ENCODE measurements at regions not wholly inside any gene's neighbourhood (a gene's known extent, or its start where the extent isn't known, plus 50 kb on each side); places are given as distances from the start of the nearest gene placed in this dataset.

GRCh38 chr18:41858761-41859555 is 96.1 kb upstream of the PIK3C3 start:
- H2BK5ac ChIP-seq (ENCODE audit: low read depth, low read length, poor library complexity, severe bottlenecking): no peak overlapping the region
- no peak overlapping the region for H2AK5ac ChIP-seq (ENCODE audit: low read length, severe bottlenecking)
- no peak overlapping the region for H2BK120ac ChIP-seq (ENCODE audit: low read depth, low read length)
- H3K4ac ChIP-seq (ENCODE audit: low read depth in 1 of 2, low read length in 2 of 2): no peak overlapping the region
- no peak for DNase-seq
- H2AFZ ChIP-seq (ENCODE audit: low read depth, low read length): no peak overlapping the region
- H3K23ac ChIP-seq (ENCODE audit: low read length in 2 of 2): no peak overlapping the region
- no peak overlapping the region for H3K14ac ChIP-seq (ENCODE audit: low read length in 2 of 2)
- H4K91ac ChIP-seq (ENCODE audit: low read length): no peak overlapping the region
- H3K9me3 ChIP-seq (ENCODE audit: control insufficient read depth, low read length): no peaks in the 10 kb centered on the region
- H3K4me1 ChIP-seq (ENCODE audit: control insufficient read depth, insufficient read depth, low read depth, low read length): no peaks in the 10 kb centered on the region
- WGBS: no CpG with 5 or more reads among the region's 2 CpGs
- no peak overlapping the region for H3K9ac ChIP-seq (ENCODE audit: low read length)
- H4K8ac ChIP-seq (ENCODE audit: low read length): no peak overlapping the region
- no peaks in the 10 kb centered on the region for H3K79me1 ChIP-seq (replicated peaks; ENCODE audit: low read length, poor library complexity, severe bottlenecking)
- H3K18ac ChIP-seq (ENCODE audit: low read depth in 1 of 2, low read length in 2 of 2): no peak overlapping the region
- H3K27ac ChIP-seq (ENCODE audit: low read length, poor library complexity, severe bottlenecking): no peak overlapping the region
- no peaks in the 10 kb centered on the region for H3K27me3 ChIP-seq (ENCODE audit: control insufficient read depth in 1 of 2, insufficient read depth in 1 of 2, low read length in 2 of 2)
- no peak overlapping the region for H2BK12ac ChIP-seq (ENCODE audit: low read length in 2 of 2)
- no peak overlapping the region for H3K4me3 ChIP-seq (ENCODE audit: insufficient read depth in 1 of 2, low read depth in 1 of 2, low read length in 2 of 2)
- no peaks in the 10 kb centered on the region for H3K36me3 ChIP-seq (ENCODE audit: control insufficient read depth in 1 of 2, insufficient read depth in 2 of 2, low read depth in 1 of 2, low read length in 2 of 2)
- no peak overlapping the region for H2BK15ac ChIP-seq (ENCODE audit: low read depth, poor library complexity, severe bottlenecking)
- no peak overlapping the region for H3K4me2 ChIP-seq (ENCODE audit: low read length, poor library complexity, severe bottlenecking)

- no peak overlapping the region for H3K4ac ChIP-seq (ENCODE audit: low read depth in 1 of 2, low read length in 2 of 2)
These were observed 101.8 kb upstream of the PIK3C3 start for GRCh38 chr18:41853280-41853679.

GRCh38 chr18:41850781-41851180 is 104.3 kb upstream of the PIK3C3 start:
- WGBS: 84% methylated on average over 2 of the region's 2 CpGs
- Histone ChIP-seq H4K8ac (ENCODE audit: low read length) (no peak overlapping the region), H3K23ac (ENCODE audit: low read length in 2 of 2) (no peak overlapping the region), H3K9me3 (ENCODE audit: control insufficient read depth, low read length) (no peaks in the 10 kb centered on the region), H3K4me2 (ENCODE audit: low read length, poor library complexity, severe bottlenecking) (no peak overlapping the region), H3K4me3 (ENCODE audit: insufficient read depth in 1 of 2, low read depth in 1 of 2, low read length in 2 of 2) (no peak overlapping the region), H3K36me3 (ENCODE audit: control insufficient read depth in 1 of 2, insufficient read depth in 2 of 2, low read depth in 1 of 2, low read length in 2 of 2) (no peaks in the 10 kb centered on the region), H3K14ac (ENCODE audit: low read length in 2 of 2) (no peak overlapping the region), H3K4ac (ENCODE audit: low read depth in 1 of 2, low read length in 2 of 2) (no peak overlapping the region), H3K27me3 (ENCODE audit: control insufficient read depth in 1 of 2, insufficient read depth in 1 of 2, low read length in 2 of 2) (no peaks in the 10 kb centered on the region), H3K4me1 (ENCODE audit: control insufficient read depth, insufficient read depth, low read depth, low read length) (no peaks in the 10 kb centered on the region), H2BK5ac (ENCODE audit: low read depth, low read length, poor library complexity, severe bottlenecking) (no peak overlapping the region), H4K91ac (ENCODE audit: low read length) (no peak overlapping the region), H2BK12ac (ENCODE audit: low read length in 2 of 2) (no peak overlapping the region), H3K18ac (ENCODE audit: low read depth in 1 of 2, low read length in 2 of 2) (no peak overlapping the region), H2BK15ac (ENCODE audit: low read depth, poor library complexity, severe bottlenecking) (no peak overlapping the region), H2BK120ac (ENCODE audit: low read depth, low read length) (no peak overlapping the region), H2AFZ (ENCODE audit: low read depth, low read length) (no peak overlapping the region), H3K27ac (ENCODE audit: low read length, poor library complexity, severe bottlenecking) (no peak overlapping the region), H3K9ac (ENCODE audit: low read length) (no peak overlapping the region), H3K79me1 (replicated peaks; ENCODE audit: low read length, poor library complexity, severe bottlenecking) (no peaks in the 10 kb centered on the region), H2AK5ac (ENCODE audit: low read length, severe bottlenecking) (no peak overlapping the region)
- DNase-seq: no peak

More at GRCh38 chr18:41853280-41853679, 101.8 kb upstream of the PIK3C3 start:
- H3K36me3 ChIP-seq (ENCODE audit: control insufficient read depth in 1 of 2, insufficient read depth in 2 of 2, low read depth in 1 of 2, low read length in 2 of 2): no peaks in the 10 kb centered on the region
- H2AFZ ChIP-seq (ENCODE audit: low read depth, low read length): no peak overlapping the region
- no peak overlapping the region for H4K8ac ChIP-seq (ENCODE audit: low read length)
- H3K79me1 ChIP-seq (replicated peaks; ENCODE audit: low read length, poor library complexity, severe bottlenecking): no peaks in the 10 kb centered on the region
- H3K14ac ChIP-seq (ENCODE audit: low read length in 2 of 2): no peak overlapping the region
- no peak overlapping the region for H2BK15ac ChIP-seq (ENCODE audit: low read depth, poor library complexity, severe bottlenecking)
- no peak overlapping the region for H3K27ac ChIP-seq (ENCODE audit: low read length, poor library complexity, severe bottlenecking)
- no peak overlapping the region for H2BK120ac ChIP-seq (ENCODE audit: low read depth, low read length)
- H2AK5ac ChIP-seq (ENCODE audit: low read length, severe bottlenecking): no peak overlapping the region
- H3K4me1 ChIP-seq (ENCODE audit: control insufficient read depth, insufficient read depth, low read depth, low read length): no peaks in the 10 kb centered on the region
- no peaks in the 10 kb centered on the region for H3K9me3 ChIP-seq (ENCODE audit: control insufficient read depth, low read length)
- DNase-seq: no peak
- H3K4me2 ChIP-seq (ENCODE audit: low read length, poor library complexity, severe bottlenecking): no peak overlapping the region
- no peak overlapping the region for H2BK12ac ChIP-seq (ENCODE audit: low read length in 2 of 2)
- no peak overlapping the region for H3K4me3 ChIP-seq (ENCODE audit: insufficient read depth in 1 of 2, low read depth in 1 of 2, low read length in 2 of 2)
- H3K18ac ChIP-seq (ENCODE audit: low read depth in 1 of 2, low read length in 2 of 2): no peak overlapping the region
- H3K27me3 ChIP-seq (ENCODE audit: control insufficient read depth in 1 of 2, insufficient read depth in 1 of 2, low read length in 2 of 2): no peaks in the 10 kb centered on the region
- no peak overlapping the region for H3K9ac ChIP-seq (ENCODE audit: low read length)
- no peak overlapping the region for H4K91ac ChIP-seq (ENCODE audit: low read length)
- H2BK5ac ChIP-seq (ENCODE audit: low read depth, low read length, poor library complexity, severe bottlenecking): no peak overlapping the region
- H3K23ac ChIP-seq (ENCODE audit: low read length in 2 of 2): no peak overlapping the region
- WGBS: no CpG with 5 or more reads among the region's 1 CpG

- no peak overlapping the region for H4K91ac ChIP-seq (ENCODE audit: low read length)
These were observed 105.4 kb upstream of the PIK3C3 start for GRCh38 chr18:41849632-41850031.

More at GRCh38 chr18:41849632-41850031, 105.4 kb upstream of the PIK3C3 start:
- Histone ChIP-seq H2BK12ac (ENCODE audit: low read length in 2 of 2) (no peak overlapping the region), H3K9me3 (ENCODE audit: control insufficient read depth, low read length) (no peaks in the 10 kb centered on the region), H3K27ac (ENCODE audit: low read length, poor library complexity, severe bottlenecking) (no peak overlapping the region), H3K4me3 (ENCODE audit: insufficient read depth in 1 of 2, low read depth in 1 of 2, low read length in 2 of 2) (no peak overlapping the region), H2BK15ac (ENCODE audit: low read depth, poor library complexity, severe bottlenecking) (no peak overlapping the region), H4K8ac (ENCODE audit: low read length) (no peak overlapping the region), H3K36me3 (ENCODE audit: control insufficient read depth in 1 of 2, insufficient read depth in 2 of 2, low read depth in 1 of 2, low read length in 2 of 2) (no peaks in the 10 kb centered on the region), H3K4me1 (ENCODE audit: control insufficient read depth, insufficient read depth, low read depth, low read length) (no peaks in the 10 kb centered on the region), H3K27me3 (ENCODE audit: control insufficient read depth in 1 of 2, insufficient read depth in 1 of 2, low read length in 2 of 2) (no peaks in the 10 kb centered on the region), H2AFZ (ENCODE audit: low read depth, low read length) (no peak overlapping the region), H3K4me2 (ENCODE audit: low read length, poor library complexity, severe bottlenecking) (no peak overlapping the region), H2BK120ac (ENCODE audit: low read depth, low read length) (no peak overlapping the region), H2AK5ac (ENCODE audit: low read length, severe bottlenecking) (no peak overlapping the region), H2BK5ac (ENCODE audit: low read depth, low read length, poor library complexity, severe bottlenecking) (no peak overlapping the region), H3K14ac (ENCODE audit: low read length in 2 of 2) (no peak overlapping the region), H3K23ac (ENCODE audit: low read length in 2 of 2) (no peak overlapping the region), H3K18ac (ENCODE audit: low read depth in 1 of 2, low read length in 2 of 2) (no peak overlapping the region), H3K9ac (ENCODE audit: low read length) (no peak overlapping the region), H3K4ac (ENCODE audit: low read depth in 1 of 2, low read length in 2 of 2) (no peak overlapping the region), H3K79me1 (replicated peaks; ENCODE audit: low read length, poor library complexity, severe bottlenecking) (no peaks in the 10 kb centered on the region)
- no peak for DNase-seq
- WGBS: 80% methylated on average over 1 of the region's 3 CpGs
